ENCODE measurements at regions not wholly inside any gene's neighbourhood (a gene's known extent, or its start where the extent isn't known, plus 50 kb on each side); places are given as distances from the start of the nearest gene placed in this dataset.

GRCh38 chr17:65356536-65356935 lies 204.9 kb downstream of the AXIN2 start:
- Histone ChIP-seq H3K27ac (ENCODE audit: control insufficient read depth, insufficient read depth, low read length) (no peak overlapping the region), H3K9ac (ENCODE audit: control insufficient read depth, extremely low read depth, insufficient read depth, low read length) (no peak overlapping the region), H3K79me2 (ENCODE audit: control insufficient read depth, insufficient read depth, low read length) (no peaks in the 10 kb centered on the region), H3K4me3 (ENCODE audit: control insufficient read depth in 2 of 3, extremely low read depth in 1 of 3, insufficient read depth in 2 of 3, low read depth in 1 of 3, low read length in 3 of 3) (no peak overlapping the region), H3K36me3 (ENCODE audit: control insufficient read depth in 2 of 2, extremely low read depth in 1 of 2, insufficient read depth in 2 of 2, low read length in 2 of 2) (no peaks in the 10 kb centered on the region), H3K9me3 (ENCODE audit: control insufficient read depth, low read depth, low read length) (no peaks in the 10 kb centered on the region), H3K4me1 (ENCODE audit: control insufficient read depth, extremely low read depth, insufficient read depth, low read length) (peaks cover 15% of the 10 kb centered on the region), H3K4me2 (ENCODE audit: control insufficient read depth, extremely low read depth, insufficient read depth, low read depth, low read length) (no peak overlapping the region), H2AFZ (ENCODE audit: control insufficient read depth, low read length) (no peak overlapping the region), H3K9me1 (ENCODE audit: control insufficient read depth, extremely low read depth, insufficient read depth, low read length) (no peaks in the 10 kb centered on the region), H3K27me3 (ENCODE audit: control insufficient read depth, extremely low read depth, insufficient read depth, low read length) (no peaks in the 10 kb centered on the region), H4K20me1 (ENCODE audit: control insufficient read depth, extremely low read depth, insufficient read depth, low read length) (no peaks in the 10 kb centered on the region)
- no peak for DNase-seq (ENCODE audit: low read depth, low spot score)
- TF ChIP-seq EZH2 (IDR thresholded peaks at IDR 0.05; ENCODE audit: low read length): no peak
- TF ChIP-seq, protein P1, sequence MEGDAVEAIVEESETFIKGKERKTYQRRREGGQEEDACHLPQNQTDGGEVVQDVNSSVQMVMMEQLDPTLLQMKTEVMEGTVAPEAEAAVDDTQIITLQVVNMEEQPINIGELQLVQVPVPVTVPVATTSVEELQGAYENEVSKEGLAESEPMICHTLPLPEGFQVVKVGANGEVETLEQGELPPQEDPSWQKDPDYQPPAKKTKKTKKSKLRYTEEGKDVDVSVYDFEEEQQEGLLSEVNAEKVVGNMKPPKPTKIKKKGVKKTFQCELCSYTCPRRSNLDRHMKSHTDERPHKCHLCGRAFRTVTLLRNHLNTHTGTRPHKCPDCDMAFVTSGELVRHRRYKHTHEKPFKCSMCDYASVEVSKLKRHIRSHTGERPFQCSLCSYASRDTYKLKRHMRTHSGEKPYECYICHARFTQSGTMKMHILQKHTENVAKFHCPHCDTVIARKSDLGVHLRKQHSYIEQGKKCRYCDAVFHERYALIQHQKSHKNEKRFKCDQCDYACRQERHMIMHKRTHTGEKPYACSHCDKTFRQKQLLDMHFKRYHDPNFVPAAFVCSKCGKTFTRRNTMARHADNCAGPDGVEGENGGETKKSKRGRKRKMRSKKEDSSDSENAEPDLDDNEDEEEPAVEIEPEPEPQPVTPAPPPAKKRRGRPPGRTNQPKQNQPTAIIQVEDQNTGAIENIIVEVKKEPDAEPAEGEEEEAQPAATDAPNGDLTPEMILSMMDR (optimal IDR thresholded peaks at IDR 0.05 in 1 of 3, IDR thresholded peaks at IDR 0.05 in 1 of 3, conservative IDR thresholded peaks at IDR 0.05 in 1 of 3; ENCODE audit: extremely low read depth in 1 of 3, insufficient read depth in 2 of 3, low read length in 3 of 3): no peak
- dilution Hi-C loops (cut with MboI; ENCODE audit: extremely low pct_ligation_motif_present, low sequenced_read_pairs): no loop called here
- FAIRE-seq: no peak

DNA sequence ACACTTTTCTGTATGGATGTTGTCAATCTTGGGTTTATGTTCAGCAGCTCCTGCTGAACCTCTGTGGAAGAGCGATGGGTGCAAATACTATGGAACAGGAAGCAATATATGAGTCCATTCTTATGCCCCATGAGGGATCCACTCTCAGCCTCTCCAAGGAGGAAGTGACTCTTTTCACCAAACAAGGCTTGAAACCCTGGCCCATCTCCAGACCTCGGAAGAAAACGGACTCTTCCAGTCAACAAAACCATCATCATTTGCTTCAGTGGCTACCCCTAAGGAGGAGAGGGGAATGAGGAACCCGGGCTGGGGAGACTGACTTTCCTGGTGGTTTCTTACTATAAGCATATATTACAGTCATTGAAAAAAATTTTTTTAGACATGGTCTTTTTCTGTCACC lies 206.2 kb downstream of the AXIN2 start:
- Histone ChIP-seq H3K9ac (ENCODE audit: control insufficient read depth, extremely low read depth, insufficient read depth, low read length) (no peak overlapping the region), H3K27me3 (ENCODE audit: control insufficient read depth, extremely low read depth, insufficient read depth, low read length) (no peaks in the 10 kb centered on the region), H3K9me1 (ENCODE audit: control insufficient read depth, extremely low read depth, insufficient read depth, low read length) (no peaks in the 10 kb centered on the region), H3K4me1 (ENCODE audit: control insufficient read depth, extremely low read depth, insufficient read depth, low read length) (peaks cover 13% of the 10 kb centered on the region), H3K9me3 (ENCODE audit: control insufficient read depth, low read depth, low read length) (no peaks in the 10 kb centered on the region), H4K20me1 (ENCODE audit: control insufficient read depth, extremely low read depth, insufficient read depth, low read length) (no peaks in the 10 kb centered on the region), H2AFZ (ENCODE audit: control insufficient read depth, low read length) (no peak overlapping the region), H3K79me2 (ENCODE audit: control insufficient read depth, insufficient read depth, low read length) (no peaks in the 10 kb centered on the region), H3K27ac (ENCODE audit: control insufficient read depth, insufficient read depth, low read length) (no peak overlapping the region), H3K36me3 (ENCODE audit: control insufficient read depth in 2 of 2, extremely low read depth in 1 of 2, insufficient read depth in 2 of 2, low read length in 2 of 2) (no peaks in the 10 kb centered on the region), H3K4me2 (ENCODE audit: control insufficient read depth, extremely low read depth, insufficient read depth, low read depth, low read length) (no peak overlapping the region), H3K4me3 (ENCODE audit: control insufficient read depth in 2 of 3, extremely low read depth in 1 of 3, insufficient read depth in 2 of 3, low read depth in 1 of 3, low read length in 3 of 3) (no peak overlapping the region)
- FAIRE-seq (no peak), DNase-seq (ENCODE audit: low read depth, low spot score) (no peak)
- dilution Hi-C loops (cut with MboI; ENCODE audit: extremely low pct_ligation_motif_present, low sequenced_read_pairs): no loop called here
- no peak for TF ChIP-seq EZH2 (IDR thresholded peaks at IDR 0.05; ENCODE audit: low read length)
- TF ChIP-seq, protein P1 (optimal IDR thresholded peaks at IDR 0.05 in 1 of 3, IDR thresholded peaks at IDR 0.05 in 1 of 3, conservative IDR thresholded peaks at IDR 0.05 in 1 of 3; ENCODE audit: extremely low read depth in 1 of 3, insufficient read depth in 2 of 3, low read length in 3 of 3): no peak
